Sigmoid colon (tissue), 6 donors: ENCODE measurements at regions not wholly inside any gene's neighbourhood (a gene's known extent, or its start where the extent isn't known, plus 50 kb on each side); places are given as distances from the start of the nearest gene placed in this dataset.

ENCODE experiments used
- DNase-seq: peaks from one replicate; pipeline ENCODE4 v3.0.0-alpha.2; 2019
- H3K27ac ChIP-seq, 4 donors: fragments of 200-600 bp; sonication (generic); one replicate each; pipeline ENCODE4 v1.5.1; 2016 to 2019; ENCODE audit warnings: mild to moderate bottlenecking in 1 of 4
- H3K27me3 ChIP-seq, 3 donors: fragments of 200-600 bp; sonication (generic); one replicate each; pipeline ENCODE4 v1.5.1; 2019; ENCODE audit warnings: mild to moderate bottlenecking in 1 of 3
- H3K36me3 ChIP-seq, 4 donors: fragments of 200-600 bp; sonication (generic); one replicate each; pipeline ENCODE4 v1.5.1; 2016 to 2019
- H3K4me1 ChIP-seq, 4 donors: fragments of 200-600 bp; sonication (generic); one replicate each; pipeline ENCODE4 v1.5.1; 2017 to 2019
- H3K4me3 ChIP-seq, 4 donors: fragments of 200-600 bp; sonication (generic); one replicate each; pipeline ENCODE4 v1.5.1; 2017 to 2019; ENCODE audit warnings: mild to moderate bottlenecking in 2 of 4, moderate library complexity in 1 of 4
- H3K9me3 ChIP-seq, 4 donors: fragments of 200-600 bp in 3 of 4; sonication (generic) in 3 of 4; one replicate each; pipeline versions ENCODE4 v1.5.1 to v1.6.1; 2013 to 2019
- EP300 ChIP-seq, 4 donors: sonication (generic); formaldehyde crosslinking; IDR thresholded peaks; one replicate each; pipeline ENCODE4 v1.6.1; 2017; ENCODE audit warnings: antibody characterized with exemption in 4 of 4
- POLR2A ChIP-seq, 2 donors: fragments of 450-650 bp; IDR thresholded peaks; one replicate each; pipeline ENCODE4 v1.6.1; 2016; ENCODE audit warnings: antibody characterized with exemption in 2 of 2, mild to moderate bottlenecking in 2 of 2, moderate library complexity in 2 of 2
- POLR2AphosphoS5 ChIP-seq, 4 donors: sonication (generic); formaldehyde crosslinking; IDR thresholded peaks; one replicate each; pipeline ENCODE4 v1.6.1; 2017; ENCODE audit warnings: antibody characterized with exemption in 4 of 4
- WGBS, 2 donors: extraction: QIAGEN DNeasy Blood & Tissue Kit; methylation state at CpG; one replicate each; pipeline ENCODE4 v1.1.7; 2013; 5-methylcytosine and 5-hydroxymethylcytosine counted together
- intact Hi-C: fragments of 100-400 bp; cut with DNase I; formaldehyde crosslinking; loops from one replicate; pipeline ENCODE4 v1.15.1; 2023
- TF ChIP-seq, protein P1 (sequence below), 4 experiments: fragments of 450-650 bp in 3 of 4; fragments of 200-600 bp in 1 of 4; IDR thresholded peaks; one replicate each; pipeline ENCODE4 v1.5.1; 2016 to 2019; ENCODE audit warnings: antibody characterized with exemption in 4 of 4, mild to moderate bottlenecking in 3 of 4, moderate library complexity in 2 of 4
- donor health status: healthy with polysubstance abuse.
- donor health status: healthy.

DNA sequence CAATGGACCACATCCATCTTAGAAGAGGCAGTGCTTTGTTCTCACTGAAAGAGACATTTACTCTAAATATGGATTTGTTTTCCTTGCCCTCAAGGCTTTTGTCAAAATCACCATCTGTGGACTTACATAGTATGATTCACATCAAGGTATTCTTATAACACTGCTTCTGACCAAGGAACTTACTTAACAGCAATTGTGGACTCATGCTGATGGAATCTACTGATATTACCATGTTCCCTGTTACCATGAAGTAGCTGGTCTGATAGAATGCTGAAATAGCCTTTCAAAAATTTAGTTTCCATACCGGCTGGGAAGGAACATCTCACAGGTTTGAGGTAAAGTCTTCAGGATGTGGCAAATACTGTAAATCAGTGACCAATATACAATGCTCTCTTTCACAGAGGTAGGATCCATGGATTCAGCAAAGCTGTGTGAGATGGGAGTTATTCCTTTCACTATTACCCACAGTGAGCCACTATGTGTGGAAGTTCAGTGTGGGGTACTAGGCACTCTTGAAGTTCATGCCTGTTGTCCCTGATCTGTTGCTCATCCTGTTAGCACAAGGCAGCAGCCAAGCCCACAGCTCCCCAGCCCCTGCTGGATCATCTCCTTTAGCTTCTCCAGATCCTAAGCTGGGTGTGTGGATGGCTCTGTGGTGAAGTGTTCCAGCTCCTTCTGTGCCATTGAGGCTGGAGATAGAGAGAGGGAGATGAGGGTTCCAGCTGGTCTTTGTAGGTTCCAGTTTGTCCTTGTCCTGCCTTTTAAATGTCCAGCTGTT is 126.4 kb downstream of the ATP23 start:
- WGBS, 2 donors, result 0 to 1% methylated on average over 1 of the region's 1 CpG
- no peak for TF ChIP-seq EP300 (IDR thresholded peaks at IDR 0.05)
- TF ChIP-seq POLR2A (IDR thresholded peaks at IDR 0.05), result no peak
- TF ChIP-seq, protein P1, sequence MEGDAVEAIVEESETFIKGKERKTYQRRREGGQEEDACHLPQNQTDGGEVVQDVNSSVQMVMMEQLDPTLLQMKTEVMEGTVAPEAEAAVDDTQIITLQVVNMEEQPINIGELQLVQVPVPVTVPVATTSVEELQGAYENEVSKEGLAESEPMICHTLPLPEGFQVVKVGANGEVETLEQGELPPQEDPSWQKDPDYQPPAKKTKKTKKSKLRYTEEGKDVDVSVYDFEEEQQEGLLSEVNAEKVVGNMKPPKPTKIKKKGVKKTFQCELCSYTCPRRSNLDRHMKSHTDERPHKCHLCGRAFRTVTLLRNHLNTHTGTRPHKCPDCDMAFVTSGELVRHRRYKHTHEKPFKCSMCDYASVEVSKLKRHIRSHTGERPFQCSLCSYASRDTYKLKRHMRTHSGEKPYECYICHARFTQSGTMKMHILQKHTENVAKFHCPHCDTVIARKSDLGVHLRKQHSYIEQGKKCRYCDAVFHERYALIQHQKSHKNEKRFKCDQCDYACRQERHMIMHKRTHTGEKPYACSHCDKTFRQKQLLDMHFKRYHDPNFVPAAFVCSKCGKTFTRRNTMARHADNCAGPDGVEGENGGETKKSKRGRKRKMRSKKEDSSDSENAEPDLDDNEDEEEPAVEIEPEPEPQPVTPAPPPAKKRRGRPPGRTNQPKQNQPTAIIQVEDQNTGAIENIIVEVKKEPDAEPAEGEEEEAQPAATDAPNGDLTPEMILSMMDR (IDR thresholded peaks at IDR 0.05), result no peak
- no peak for TF ChIP-seq POLR2AphosphoS5 (IDR thresholded peaks at IDR 0.05)
- Histone ChIP-seq H3K27me3 (no peaks in the 10 kb centered on the region), H3K9me3 (no peaks in the 10 kb centered on the region), H3K4me1 (no peaks in the 10 kb centered on the region), H3K36me3 (no peaks in the 10 kb centered on the region), H3K4me3 (no peak overlapping the region), H3K27ac (no peak overlapping the region)
- no peak for DNase-seq
- intact Hi-C loops, result no loop called here

- Histone ChIP-seq H3K27me3 (no peaks in the 10 kb centered on the region), H3K27ac (no peak overlapping the region), H3K4me3 (no peak overlapping the region), H3K36me3 (no peaks in the 10 kb centered on the region), H3K4me1 (no peaks in the 10 kb centered on the region), H3K9me3 (no peaks in the 10 kb centered on the region)
- intact Hi-C loops, result no loop called here
- TF ChIP-seq, protein P1 (IDR thresholded peaks at IDR 0.05), result no peak
- TF ChIP-seq EP300 (IDR thresholded peaks at IDR 0.05), result no peak
- TF ChIP-seq POLR2AphosphoS5 (IDR thresholded peaks at IDR 0.05), result no peak
- TF ChIP-seq POLR2A (IDR thresholded peaks at IDR 0.05), result no peak
- no peak for DNase-seq
Measured at GRCh38 chr12:58068706-58069105, 127.3 kb downstream of the ATP23 start.

- 22 to 59% methylated on average over 2 of the region's 2 CpGs for WGBS, 2 donors
- Histone ChIP-seq H3K4me3 (no peak overlapping the region), H3K27ac (no peak overlapping the region), H3K36me3 (no peaks in the 10 kb centered on the region), H3K9me3 (no peaks in the 10 kb centered on the region), H3K4me1 (no peaks in the 10 kb centered on the region), H3K27me3 (no peaks in the 10 kb centered on the region)
- no peak for DNase-seq
- intact Hi-C loops, result no loop called here
- TF ChIP-seq EP300 (IDR thresholded peaks at IDR 0.05), result no peak
- no peak for TF ChIP-seq POLR2AphosphoS5 (IDR thresholded peaks at IDR 0.05)
- TF ChIP-seq, protein P1 (IDR thresholded peaks at IDR 0.05), result no peak
- no peak for TF ChIP-seq POLR2A (IDR thresholded peaks at IDR 0.05)
Measured at GRCh38 chr12:58069268-58069963, 128.0 kb downstream of the ATP23 start.

DNA sequence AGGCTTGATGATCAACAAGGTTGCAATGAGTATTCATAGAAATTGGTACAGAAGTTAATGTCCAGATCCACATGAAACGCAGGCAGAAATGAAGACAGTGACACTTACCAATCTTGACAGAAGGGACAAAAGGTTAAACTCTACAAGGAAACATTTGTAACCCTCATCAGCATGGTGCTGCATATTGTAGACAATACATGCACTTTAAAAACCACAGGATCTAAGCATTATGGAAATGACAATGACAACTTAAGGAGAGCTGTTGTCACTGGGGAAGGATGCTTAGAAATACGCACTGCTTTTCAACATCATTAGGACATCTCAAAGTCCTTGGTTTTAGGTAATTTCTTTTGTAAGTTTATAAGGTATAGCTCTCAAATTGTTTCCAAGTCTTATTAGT is 130.6 kb downstream of the ATP23 start:
- H3K4me3 ChIP-seq, result no peak overlapping the region
- TF ChIP-seq POLR2A (IDR thresholded peaks at IDR 0.05), result no peak
- TF ChIP-seq, protein P1 (IDR thresholded peaks at IDR 0.05), result no peak
- TF ChIP-seq POLR2AphosphoS5 (IDR thresholded peaks at IDR 0.05), result no peak
- H3K4me1 ChIP-seq, result no peaks in the 10 kb centered on the region
- H3K36me3 ChIP-seq, result no peaks in the 10 kb centered on the region
- 95% methylated on average over 2 of the region's 2 CpGs for WGBS, 2 donors
- no peaks in the 10 kb centered on the region for H3K27me3 ChIP-seq
- DNase-seq, result no peak
- H3K9me3 ChIP-seq, result no peaks in the 10 kb centered on the region
- no peak overlapping the region for H3K27ac ChIP-seq
- intact Hi-C loops, result no loop called here
